ENCODE measurements at regions not wholly inside any gene's neighbourhood (a gene's known extent, or its start where the extent isn't known, plus 50 kb on each side); places are given as distances from the start of the nearest gene placed in this dataset.

DNA sequence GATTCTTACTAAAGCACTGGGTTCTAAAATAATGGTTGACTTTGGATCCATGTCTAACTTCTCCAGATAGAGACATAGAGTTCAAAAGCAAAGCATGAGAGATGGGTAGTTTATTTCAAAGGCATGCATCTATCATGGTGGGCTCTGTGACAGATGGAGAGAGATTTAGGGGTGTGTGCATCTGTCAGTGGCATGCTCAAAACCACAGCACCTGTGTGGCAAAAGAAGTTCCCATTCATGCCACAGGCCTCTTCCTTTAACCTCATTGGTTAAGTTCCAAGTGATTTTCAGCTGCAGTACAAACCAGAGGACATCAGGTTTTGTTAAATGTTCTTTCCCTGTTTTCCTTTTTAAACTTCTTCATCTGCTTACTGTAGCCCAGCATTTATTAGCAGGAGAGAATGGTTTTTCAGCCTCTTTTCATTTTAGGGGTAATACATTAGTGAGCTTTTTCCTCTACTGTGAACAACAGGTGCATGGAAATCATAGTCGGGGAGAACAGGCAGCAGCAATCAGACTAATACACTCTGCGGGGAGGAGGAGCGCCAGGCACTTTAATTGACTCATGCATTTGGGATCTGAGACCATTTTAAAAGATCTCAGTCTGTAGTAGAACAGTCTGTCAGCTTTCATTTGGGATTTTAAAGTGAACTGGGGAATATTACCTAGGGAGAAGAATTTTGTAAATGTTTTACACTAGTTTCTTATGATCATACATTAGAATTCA lies 52.4 kb upstream of the UPP2 start:
- H3K4me1 ChIP-seq (ENCODE audit: control insufficient read depth, insufficient read depth, low read length) = no peaks in the 10 kb centered on the region
- H3K9ac ChIP-seq (ENCODE audit: low read length) = no peak overlapping the region
- no peaks in the 10 kb centered on the region for H3K36me3 ChIP-seq (ENCODE audit: control insufficient read depth, insufficient read depth, low read length, severe bottlenecking)
- DNase-seq (ENCODE audit: low read depth) = no peak
- peaks cover 4% of the 10 kb centered on the region for H3K27me3 ChIP-seq (replicated peaks; ENCODE audit: control insufficient read depth, insufficient read depth, low read length)
- H3K4me3 ChIP-seq (ENCODE audit: low read length) = no peak overlapping the region
- H3K9me3 ChIP-seq (ENCODE audit: control insufficient read depth, low read length) = no peaks in the 10 kb centered on the region

- Histone ChIP-seq H3K4me1 (ENCODE audit: control insufficient read depth, insufficient read depth, low read length) (no peaks in the 10 kb centered on the region), H3K4me3 (ENCODE audit: low read length) (no peak overlapping the region), H3K9me3 (ENCODE audit: control insufficient read depth, low read length) (no peaks in the 10 kb centered on the region), H3K9ac (ENCODE audit: low read length) (no peak overlapping the region), H3K36me3 (ENCODE audit: control insufficient read depth, insufficient read depth, low read length, severe bottlenecking) (no peaks in the 10 kb centered on the region), H3K27me3 (replicated peaks; ENCODE audit: control insufficient read depth, insufficient read depth, low read length) (peaks cover 4% of the 10 kb centered on the region)
- DNase-seq (ENCODE audit: low read depth) = no peak
These were observed 53.3 kb upstream of the UPP2 start for GRCh38 chr2:158048327-158048726.

DNA sequence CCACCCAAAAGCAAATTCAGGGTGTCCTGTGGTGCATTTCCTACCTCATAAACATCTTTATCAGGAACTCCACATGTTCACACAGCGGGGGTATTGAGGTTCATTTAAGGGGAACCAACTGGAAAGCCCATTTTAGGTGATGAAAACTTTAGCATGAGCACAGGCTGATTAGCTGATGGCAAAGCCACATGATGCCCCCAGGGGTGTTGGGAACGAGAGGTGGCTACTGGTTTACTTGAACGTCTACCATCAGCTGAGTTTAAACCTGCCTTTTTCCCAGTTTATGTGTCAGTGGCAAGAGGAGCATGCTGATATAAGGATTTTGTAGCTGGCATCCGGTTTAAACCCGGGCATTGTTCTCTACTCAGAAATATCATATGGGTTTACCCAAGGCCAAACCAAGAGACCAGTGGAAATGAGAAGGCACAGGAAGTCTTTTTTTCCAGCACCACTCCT lies 54.5 kb upstream of the UPP2 start:
- Histone ChIP-seq H3K36me3 (ENCODE audit: control insufficient read depth, insufficient read depth, low read length, severe bottlenecking) (no peaks in the 10 kb centered on the region), H3K4me1 (ENCODE audit: control insufficient read depth, insufficient read depth, low read length) (no peaks in the 10 kb centered on the region), H3K9me3 (ENCODE audit: control insufficient read depth, low read length) (no peaks in the 10 kb centered on the region), H3K4me3 (ENCODE audit: low read length) (no peak overlapping the region), H3K9ac (ENCODE audit: low read length) (no peak overlapping the region), H3K27me3 (replicated peaks; ENCODE audit: control insufficient read depth, insufficient read depth, low read length) (peaks cover 7% of the 10 kb centered on the region)
- DNase-seq (ENCODE audit: low read depth) = no peak

- H3K9me3 ChIP-seq (ENCODE audit: control insufficient read depth, low read length) = no peaks in the 10 kb centered on the region
- H3K36me3 ChIP-seq (ENCODE audit: control insufficient read depth, insufficient read depth, low read length, severe bottlenecking) = no peaks in the 10 kb centered on the region
- H3K9ac ChIP-seq (ENCODE audit: low read length) = no peak overlapping the region
- no peaks in the 10 kb centered on the region for H3K4me1 ChIP-seq (ENCODE audit: control insufficient read depth, insufficient read depth, low read length)
- H3K27me3 ChIP-seq (replicated peaks; ENCODE audit: control insufficient read depth, insufficient read depth, low read length) = peaks cover 7% of the 10 kb centered on the region
- no peak overlapping the region for H3K4me3 ChIP-seq (ENCODE audit: low read length)
- no peak for DNase-seq (ENCODE audit: low read depth)
These were observed 55.4 kb upstream of the UPP2 start for GRCh38 chr2:158046121-158046880.

DNA sequence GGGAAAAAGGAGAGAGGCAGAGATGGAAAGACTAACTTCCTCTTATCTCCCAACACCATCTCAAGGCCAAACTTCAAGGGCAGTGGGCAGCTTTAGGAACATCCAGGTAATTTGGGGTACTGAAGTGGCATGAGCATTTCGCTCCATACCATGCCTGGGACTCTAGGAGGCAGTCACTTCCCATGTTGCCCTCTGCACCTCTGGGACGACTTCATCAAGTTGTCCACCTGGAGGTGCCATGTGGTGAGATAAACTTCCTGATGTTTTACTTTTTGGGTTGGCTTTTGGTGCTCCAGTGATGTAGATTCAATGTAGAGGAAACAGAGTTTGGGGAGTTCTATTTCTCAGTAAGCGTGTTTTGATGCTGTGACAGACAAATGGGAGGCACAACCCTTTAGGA lies 56.3 kb upstream of the UPP2 start:
- H3K9ac ChIP-seq (ENCODE audit: low read length) = no peak overlapping the region
- H3K36me3 ChIP-seq (ENCODE audit: control insufficient read depth, insufficient read depth, low read length, severe bottlenecking) = no peaks in the 10 kb centered on the region
- H3K4me1 ChIP-seq (ENCODE audit: control insufficient read depth, insufficient read depth, low read length) = peaks cover 4% of the 10 kb centered on the region
- H3K9me3 ChIP-seq (ENCODE audit: control insufficient read depth, low read length) = no peaks in the 10 kb centered on the region
- no peak overlapping the region for H3K4me3 ChIP-seq (ENCODE audit: low read length)
- H3K27me3 ChIP-seq (replicated peaks; ENCODE audit: control insufficient read depth, insufficient read depth, low read length) = peaks cover 7% of the 10 kb centered on the region
- DNase-seq (ENCODE audit: low read depth) = no peak

- Histone ChIP-seq H3K36me3 (ENCODE audit: control insufficient read depth, insufficient read depth, low read length, severe bottlenecking) (no peaks in the 10 kb centered on the region), H3K27me3 (replicated peaks; ENCODE audit: control insufficient read depth, insufficient read depth, low read length) (peaks cover 7% of the 10 kb centered on the region), H3K4me3 (ENCODE audit: low read length) (no peak overlapping the region), H3K4me1 (ENCODE audit: control insufficient read depth, insufficient read depth, low read length) (peaks cover 4% of the 10 kb centered on the region), H3K9ac (ENCODE audit: low read length) (no peak overlapping the region), H3K9me3 (ENCODE audit: control insufficient read depth, low read length) (no peaks in the 10 kb centered on the region)
- no peak for DNase-seq (ENCODE audit: low read depth)
These were observed 58.3 kb upstream of the UPP2 start for GRCh38 chr2:158043181-158043948.

- DNase-seq (ENCODE audit: low read depth) = no peak
- Histone ChIP-seq H3K4me3 (ENCODE audit: low read length) (no peak overlapping the region), H3K27me3 (replicated peaks; ENCODE audit: control insufficient read depth, insufficient read depth, low read length) (peaks cover 5% of the 10 kb centered on the region), H3K36me3 (ENCODE audit: control insufficient read depth, insufficient read depth, low read length, severe bottlenecking) (no peaks in the 10 kb centered on the region), H3K9me3 (ENCODE audit: control insufficient read depth, low read length) (no peaks in the 10 kb centered on the region), H3K9ac (ENCODE audit: low read length) (no peak overlapping the region), H3K4me1 (ENCODE audit: control insufficient read depth, insufficient read depth, low read length) (peaks cover 4% of the 10 kb centered on the region)
These were observed 59.0 kb upstream of the UPP2 start for GRCh38 chr2:158042666-158043065.

DNA sequence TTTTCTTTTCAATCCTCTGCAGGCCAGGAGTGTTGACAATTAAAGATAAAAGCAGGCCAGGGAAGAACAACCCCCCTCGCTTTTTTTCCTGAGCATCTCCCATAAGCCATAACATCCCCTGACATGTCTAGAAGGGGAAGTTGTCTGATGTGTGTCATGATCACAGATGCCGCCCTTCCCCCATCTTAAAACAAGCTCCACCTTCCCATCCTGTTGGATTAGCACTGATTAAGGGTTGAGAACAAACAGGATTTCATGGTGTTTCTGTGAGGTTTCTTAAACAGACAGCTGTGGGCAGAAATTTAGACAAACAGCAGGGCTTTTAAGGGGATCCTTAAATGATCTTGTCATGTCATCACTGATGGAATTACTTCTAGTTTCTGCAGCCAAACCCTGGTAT lies 59.4 kb upstream of the UPP2 start:
- H3K9me3 ChIP-seq (ENCODE audit: control insufficient read depth, low read length) = no peaks in the 10 kb centered on the region
- H3K36me3 ChIP-seq (ENCODE audit: control insufficient read depth, insufficient read depth, low read length, severe bottlenecking) = no peaks in the 10 kb centered on the region
- H3K9ac ChIP-seq (ENCODE audit: low read length) = no peak overlapping the region
- no peak for DNase-seq (ENCODE audit: low read depth)
- H3K27me3 ChIP-seq (replicated peaks; ENCODE audit: control insufficient read depth, insufficient read depth, low read length) = peaks cover 5% of the 10 kb centered on the region
- peaks cover 4% of the 10 kb centered on the region for H3K4me1 ChIP-seq (ENCODE audit: control insufficient read depth, insufficient read depth, low read length)
- H3K4me3 ChIP-seq (ENCODE audit: low read length) = no peak overlapping the region

GRCh38 chr2:158041400-158041799 lies 60.3 kb upstream of the UPP2 start:
- no peak for DNase-seq (ENCODE audit: low read depth)
- Histone ChIP-seq H3K9ac (ENCODE audit: low read length) (no peak overlapping the region), H3K27me3 (replicated peaks; ENCODE audit: control insufficient read depth, insufficient read depth, low read length) (peaks cover 5% of the 10 kb centered on the region), H3K4me3 (ENCODE audit: low read length) (no peak overlapping the region), H3K36me3 (ENCODE audit: control insufficient read depth, insufficient read depth, low read length, severe bottlenecking) (no peaks in the 10 kb centered on the region), H3K9me3 (ENCODE audit: control insufficient read depth, low read length) (no peaks in the 10 kb centered on the region), H3K4me1 (ENCODE audit: control insufficient read depth, insufficient read depth, low read length) (peaks cover 4% of the 10 kb centered on the region)

DNA sequence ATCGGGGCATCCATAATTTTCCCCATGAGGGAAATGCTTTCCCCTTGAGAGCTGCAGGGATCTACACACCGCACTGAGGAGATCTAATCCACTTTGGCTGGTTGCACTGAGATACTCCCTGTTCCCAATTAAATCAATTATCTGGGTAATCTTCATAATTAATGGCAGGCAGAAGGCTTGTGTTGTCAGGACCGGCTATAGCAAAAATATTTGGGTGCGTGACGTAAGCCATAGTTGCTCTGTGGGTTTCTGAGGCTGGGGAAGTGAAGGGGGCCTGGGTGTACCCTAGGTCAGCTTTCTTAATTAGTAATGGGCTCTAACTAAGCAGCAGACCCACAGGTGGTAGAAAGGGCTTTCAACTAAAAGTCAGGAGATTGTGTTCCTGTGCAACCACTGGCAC lies 62.8 kb upstream of the UPP2 start:
- DNase-seq (ENCODE audit: low read depth) = no peak
- Histone ChIP-seq H3K27me3 (replicated peaks; ENCODE audit: control insufficient read depth, insufficient read depth, low read length) (peaks cover 7% of the 10 kb centered on the region), H3K36me3 (ENCODE audit: control insufficient read depth, insufficient read depth, low read length, severe bottlenecking) (no peaks in the 10 kb centered on the region), H3K9ac (ENCODE audit: low read length) (no peak overlapping the region), H3K4me1 (ENCODE audit: control insufficient read depth, insufficient read depth, low read length) (peaks cover 4% of the 10 kb centered on the region), H3K9me3 (ENCODE audit: control insufficient read depth, low read length) (no peaks in the 10 kb centered on the region), H3K4me3 (ENCODE audit: low read length) (no peak overlapping the region)

- Histone ChIP-seq H3K27me3 (replicated peaks; ENCODE audit: control insufficient read depth, insufficient read depth, low read length) (peaks cover 4% of the 10 kb centered on the region), H3K9me3 (ENCODE audit: control insufficient read depth, low read length) (no peaks in the 10 kb centered on the region), H3K4me3 (ENCODE audit: low read length) (no peak overlapping the region), H3K4me1 (ENCODE audit: control insufficient read depth, insufficient read depth, low read length) (no peaks in the 10 kb centered on the region), H3K9ac (ENCODE audit: low read length) (no peak overlapping the region), H3K36me3 (ENCODE audit: control insufficient read depth, insufficient read depth, low read length, severe bottlenecking) (no peaks in the 10 kb centered on the region)
- peak; percentile 80 for DNase-seq (ENCODE audit: low read depth)
These were observed 67.3 kb upstream of the UPP2 start for GRCh38 chr2:158034198-158034866.
